GM21381 (cell line): ENCODE measurements at regions not wholly inside any gene's neighbourhood (a gene's known extent, or its start where the extent isn't known, plus 50 kb on each side); places are given as distances from the start of the nearest gene placed in this dataset.

ENCODE experiments used
- ATAC-seq: cut with Tn5 transposase; IDR thresholded peaks from one replicate; pipeline ENCODE4 v1.9.1; 2021; ENCODE audit warnings: mild to moderate bottlenecking, moderate library complexity; ENCODE audit not compliant: unreplicated experiment

DNA sequence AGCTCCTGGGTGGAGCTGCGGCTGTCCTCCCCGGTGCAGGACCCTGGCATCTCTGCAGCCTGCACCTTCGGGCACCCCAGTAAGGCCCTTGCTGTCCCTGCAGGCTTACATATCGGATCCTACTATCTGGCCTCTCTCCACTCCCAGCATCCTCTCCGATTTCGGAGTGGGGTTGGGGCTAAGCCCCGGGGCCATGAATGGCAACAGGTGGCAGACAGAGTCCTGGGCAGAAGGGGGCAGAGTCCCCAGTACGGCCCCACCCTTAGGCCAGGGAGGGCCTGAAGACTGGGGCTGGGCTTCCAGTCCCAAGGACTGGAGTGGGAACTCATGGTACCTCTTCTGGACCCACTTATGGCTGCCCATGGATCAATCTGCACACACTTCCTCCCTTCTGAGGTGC, 180.4 kb upstream of the MC4R start:
- no peak for ATAC-seq

DNA sequence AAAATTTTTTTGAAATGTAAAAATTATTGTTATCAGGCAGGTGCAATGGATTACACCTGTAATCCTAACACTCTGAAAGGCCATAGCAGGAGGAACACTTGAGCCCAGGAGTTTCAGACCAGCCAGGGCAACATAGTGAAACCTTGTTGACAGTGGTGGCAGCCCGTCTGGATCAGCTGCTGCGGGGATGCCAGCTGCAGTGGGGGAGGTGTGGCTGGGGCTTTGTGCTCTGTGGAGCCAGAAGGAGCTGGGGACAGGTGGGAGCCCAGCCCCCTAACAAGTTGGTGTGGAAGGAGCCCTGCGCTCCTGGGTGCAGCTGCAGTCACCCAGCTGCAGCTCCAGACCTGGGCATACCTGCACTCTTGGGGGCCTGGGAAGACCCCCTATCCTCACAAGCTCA, 182.4 kb upstream of the MC4R start:
- no peak for ATAC-seq

DNA sequence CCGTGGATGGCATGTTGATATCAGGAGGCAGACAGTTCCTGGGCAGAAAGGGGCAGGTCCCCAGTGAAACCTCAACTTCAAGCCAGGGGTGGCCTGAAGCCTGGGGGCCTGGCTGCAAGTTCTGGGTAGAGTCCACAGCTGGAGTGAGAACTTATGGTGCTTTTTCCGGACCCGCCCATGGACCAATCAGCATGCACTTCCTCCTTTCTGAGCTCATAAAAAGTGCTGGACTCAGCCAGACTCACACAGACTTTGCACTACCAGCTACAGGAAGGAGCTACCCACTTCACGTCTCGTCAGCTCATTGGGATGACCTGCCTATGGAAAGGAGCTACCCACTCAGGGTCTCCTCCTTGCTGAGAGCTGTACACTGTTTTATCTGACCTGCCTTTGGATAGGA, 183.1 kb upstream of the MC4R start:
- ATAC-seq = no peak

DNA sequence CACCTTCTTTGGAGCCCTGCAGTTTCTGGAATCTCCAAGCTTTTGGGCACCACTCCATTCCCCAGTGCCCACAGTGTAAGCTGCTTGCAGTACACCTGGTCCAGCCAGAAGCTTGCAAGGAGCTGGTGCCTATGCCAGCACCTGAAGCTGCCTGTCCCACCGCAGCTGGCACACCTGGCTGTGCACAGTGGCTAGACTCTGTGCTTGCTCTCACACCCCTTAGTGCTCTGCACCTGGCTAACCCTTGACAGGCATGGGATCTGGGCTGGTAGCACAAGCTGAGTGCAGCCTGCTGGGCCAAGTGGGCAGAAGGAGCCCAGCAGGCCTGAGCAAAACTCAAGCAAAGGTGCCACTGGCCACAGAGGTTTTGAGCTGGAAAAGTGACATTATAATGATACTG, 183.8 kb upstream of the MC4R start:
- no peak for ATAC-seq

DNA sequence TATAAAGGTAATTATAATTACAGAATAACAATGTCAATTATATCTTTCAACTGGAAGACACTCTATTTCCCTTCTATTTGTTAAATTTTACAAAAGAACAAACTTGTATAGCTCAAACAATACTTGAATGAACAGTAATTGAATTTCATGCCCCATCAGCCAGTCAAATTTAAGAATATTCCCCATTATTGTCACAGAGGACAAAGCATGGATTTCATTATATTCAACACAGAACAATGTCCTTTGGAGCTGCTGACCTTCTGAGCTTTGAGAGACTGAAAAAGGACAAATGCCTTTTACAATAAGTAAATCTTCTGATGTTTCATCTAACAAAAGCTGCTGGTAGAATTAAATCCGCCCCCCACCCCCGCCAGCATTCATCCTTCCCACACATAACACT, 187.5 kb upstream of the MC4R start:
- no peak for ATAC-seq

DNA sequence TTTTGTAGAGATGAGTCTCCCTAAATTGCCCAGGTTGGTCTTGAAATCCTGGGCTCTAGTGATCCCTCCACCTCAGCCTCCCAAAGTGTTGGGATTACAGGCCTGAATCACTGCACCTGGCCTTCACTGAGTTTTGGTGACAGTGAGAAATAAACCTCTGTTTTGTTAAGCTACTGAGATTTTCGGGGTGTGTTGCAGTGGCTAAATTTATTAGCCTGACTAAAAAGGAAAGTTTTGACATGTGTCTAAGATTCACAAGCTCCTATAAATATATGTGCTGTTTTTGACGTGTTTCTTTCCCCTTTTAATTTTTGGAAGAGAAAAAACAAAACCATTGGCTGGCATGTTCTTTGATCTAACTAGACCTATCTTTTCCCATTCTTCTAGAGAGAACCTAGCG, 190.5 kb upstream of the MC4R start:
- no peak for ATAC-seq

DNA sequence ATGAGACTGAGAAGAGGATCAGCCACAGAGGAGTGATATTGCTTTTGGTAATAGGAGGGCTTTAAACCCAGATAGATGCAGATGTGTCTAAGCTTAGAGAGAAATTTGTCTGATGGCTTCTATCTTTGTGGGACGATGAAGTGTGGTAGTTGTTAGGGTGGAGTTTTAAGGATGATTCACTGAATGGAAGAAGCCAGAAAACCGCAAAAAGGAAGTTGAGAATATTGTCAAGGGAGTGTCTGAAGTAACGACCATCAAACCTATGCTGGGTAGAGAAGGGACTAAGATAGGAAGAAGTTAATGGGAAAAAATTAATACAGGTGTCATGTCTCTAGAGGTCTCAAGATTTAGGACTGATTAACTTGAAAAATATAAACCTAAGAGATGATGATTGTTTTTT, 195.6 kb upstream of the MC4R start:
- ATAC-seq = no peak

DNA sequence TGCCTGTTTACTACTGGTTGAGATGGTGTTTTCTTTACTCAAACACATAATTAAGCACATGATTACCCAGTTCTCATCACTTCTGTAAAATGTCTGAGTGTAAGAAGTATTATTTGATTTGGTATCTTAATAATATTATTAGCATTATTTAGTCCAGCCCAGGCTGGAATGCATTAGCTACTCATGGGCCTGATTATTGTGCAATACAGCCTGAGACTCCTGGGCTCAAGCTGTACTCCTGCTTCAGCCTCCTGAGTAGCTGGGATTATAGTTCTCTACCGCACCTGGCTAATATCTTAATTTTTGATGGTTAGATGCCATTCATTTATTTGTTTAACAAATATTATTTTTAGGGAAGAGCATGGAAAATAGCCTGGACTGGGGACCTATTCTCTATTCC, 197.6 kb upstream of the MC4R start:
- ATAC-seq = no peak

DNA sequence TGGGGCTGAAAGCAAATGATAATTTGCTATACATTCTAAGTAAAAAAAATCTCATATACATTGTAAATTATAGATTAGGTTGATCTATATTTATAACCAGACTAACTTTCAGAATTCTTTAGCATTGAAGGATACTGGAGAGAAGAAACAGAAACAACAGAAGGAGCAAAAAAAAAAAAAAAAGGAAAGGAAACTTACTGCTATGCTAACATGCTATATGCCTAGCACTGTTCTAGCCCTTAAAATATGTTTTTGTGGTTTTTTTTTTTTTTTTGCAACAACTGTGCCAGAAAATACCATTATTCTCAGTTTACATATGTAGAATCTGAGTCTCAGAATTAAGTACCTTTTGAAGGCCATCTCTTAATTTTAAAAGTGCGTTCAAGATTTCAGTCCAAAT, 204.9 kb upstream of the MC4R start:
- no peak for ATAC-seq

DNA sequence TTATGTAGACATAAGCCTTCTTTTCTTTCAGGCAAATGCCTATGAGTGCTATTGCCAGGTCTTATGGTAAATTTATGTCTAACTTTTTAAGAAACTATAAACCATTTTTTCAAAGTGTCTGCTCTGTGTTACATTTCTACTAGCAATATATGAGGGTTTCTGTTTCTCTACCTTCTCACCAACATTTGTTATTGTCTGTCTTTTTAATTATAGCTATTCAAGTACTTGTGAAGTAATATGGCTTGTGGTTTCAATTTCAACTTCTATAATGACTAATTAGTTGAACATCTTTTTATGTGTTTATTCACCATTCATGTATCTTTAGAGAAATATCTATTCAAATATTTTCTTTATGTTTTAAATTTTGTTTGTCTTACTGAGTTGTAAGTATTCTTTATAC, 213.1 kb upstream of the MC4R start:
- ATAC-seq = no peak

DNA sequence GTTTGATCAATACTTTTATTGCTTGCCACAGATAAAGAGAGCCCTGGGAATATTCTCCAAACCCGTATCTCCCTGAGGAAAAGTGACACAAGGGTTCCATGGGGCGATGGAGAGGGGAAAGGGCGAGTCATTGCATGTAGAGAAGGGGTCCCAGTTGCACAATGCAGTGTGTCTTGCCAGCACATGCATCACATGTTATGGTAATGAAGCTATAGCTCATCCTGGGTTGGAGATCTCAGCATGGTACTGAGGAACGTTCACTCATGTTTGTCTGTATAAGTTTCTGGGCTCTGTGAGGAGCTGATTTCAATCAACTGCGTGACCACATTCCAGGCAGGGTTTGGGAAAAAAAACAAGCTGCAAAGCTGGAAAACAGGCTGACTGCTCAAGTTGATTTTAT, 220.7 kb upstream of the MC4R start:
- ATAC-seq = no peak

DNA sequence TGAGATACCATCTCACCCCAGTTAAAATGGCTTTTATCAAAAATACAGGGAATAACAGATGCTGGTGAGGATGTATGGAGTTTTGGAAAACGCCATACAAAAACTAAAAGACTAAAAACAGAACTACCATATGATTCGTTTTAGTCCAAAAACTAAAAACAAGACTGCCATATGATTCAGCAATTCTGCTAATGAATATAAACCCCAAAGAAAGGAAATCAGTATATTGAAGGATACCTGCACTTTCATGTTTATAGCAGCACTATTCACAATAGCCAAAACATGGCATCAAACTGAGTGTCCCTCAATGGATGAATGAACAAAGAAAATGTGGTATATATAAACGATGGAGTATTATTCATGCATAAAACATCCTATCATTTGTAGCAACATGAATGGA, 224.4 kb upstream of the MC4R start:
- ATAC-seq = no peak

DNA sequence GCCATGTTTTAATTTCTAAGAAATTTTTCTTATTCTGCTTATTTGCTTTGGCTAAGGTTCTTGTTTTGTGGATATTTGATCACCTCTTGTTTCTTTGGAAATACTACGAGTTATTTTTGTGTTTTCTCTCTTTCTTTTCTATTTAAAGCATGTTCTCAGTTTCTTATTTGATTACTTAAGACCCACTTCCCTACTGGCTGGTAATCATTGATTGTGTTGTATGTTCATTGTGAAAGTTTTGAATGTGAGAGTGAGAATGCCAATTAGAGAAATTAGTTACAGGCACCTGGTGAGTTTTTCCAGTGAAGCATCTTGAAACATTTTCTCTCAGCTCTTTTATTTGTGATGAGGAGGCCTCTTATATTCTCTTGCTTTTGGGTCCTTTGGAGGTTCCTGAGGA, 226.7 kb upstream of the MC4R start:
- peak; percentile 93 for ATAC-seq

DNA sequence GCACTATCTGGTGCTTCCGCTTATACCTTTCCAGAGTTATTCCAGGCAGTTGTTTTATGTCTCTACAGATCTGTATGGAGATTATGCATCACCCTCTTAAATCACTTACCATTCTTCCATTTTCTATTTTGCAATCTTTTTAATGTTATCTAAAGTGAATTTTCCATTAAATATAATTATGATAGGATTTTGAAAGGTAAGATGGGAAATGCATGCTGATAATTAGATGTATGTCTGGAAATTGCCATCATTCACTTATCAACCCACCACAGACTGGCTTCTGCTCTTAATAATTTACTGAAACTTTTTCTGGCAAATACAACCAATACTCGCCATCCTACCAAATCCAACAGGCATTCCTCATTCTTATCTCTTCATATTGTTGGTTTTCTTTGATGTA, 227.4 kb upstream of the MC4R start:
- ATAC-seq = no peak

DNA sequence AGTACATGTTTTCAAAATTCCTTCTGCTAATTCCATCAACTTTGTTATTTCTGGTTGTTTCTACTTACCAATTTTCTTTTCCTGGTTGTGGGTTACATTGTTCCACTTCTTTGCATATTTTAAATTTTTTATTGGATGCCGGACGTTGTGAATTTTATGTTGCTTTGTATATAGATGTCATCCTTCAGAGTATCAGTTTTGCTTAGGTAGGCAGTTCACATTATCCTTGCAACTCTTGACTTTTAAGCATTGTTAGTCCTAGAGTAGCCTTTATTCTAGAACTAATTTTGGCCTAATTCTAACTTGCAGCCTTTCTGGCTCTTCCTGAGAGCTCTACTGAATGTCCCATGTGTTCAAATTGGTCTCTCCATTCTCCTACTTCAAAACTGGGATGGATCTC, 228.7 kb upstream of the MC4R start:
- ATAC-seq = no peak

DNA sequence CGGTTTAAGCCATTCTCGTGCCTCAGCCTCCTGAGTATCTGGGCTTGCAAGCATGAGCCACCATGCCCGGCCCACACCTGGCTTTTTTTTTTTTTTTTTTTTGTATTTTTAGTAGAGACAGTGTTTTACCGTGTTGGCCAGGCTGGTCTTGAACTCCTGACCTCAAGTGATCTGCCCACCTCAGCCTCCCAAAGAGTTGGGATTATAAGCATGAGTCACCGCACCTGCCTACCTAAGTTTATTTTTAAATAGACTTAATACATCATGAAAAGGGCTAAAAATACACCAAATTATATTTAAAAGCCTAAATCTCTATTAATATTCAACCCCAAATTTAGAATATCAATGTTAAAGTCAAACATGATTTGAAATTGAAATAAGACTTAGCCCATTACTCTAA, 250.8 kb upstream of the MC4R start:
- no peak for ATAC-seq

DNA sequence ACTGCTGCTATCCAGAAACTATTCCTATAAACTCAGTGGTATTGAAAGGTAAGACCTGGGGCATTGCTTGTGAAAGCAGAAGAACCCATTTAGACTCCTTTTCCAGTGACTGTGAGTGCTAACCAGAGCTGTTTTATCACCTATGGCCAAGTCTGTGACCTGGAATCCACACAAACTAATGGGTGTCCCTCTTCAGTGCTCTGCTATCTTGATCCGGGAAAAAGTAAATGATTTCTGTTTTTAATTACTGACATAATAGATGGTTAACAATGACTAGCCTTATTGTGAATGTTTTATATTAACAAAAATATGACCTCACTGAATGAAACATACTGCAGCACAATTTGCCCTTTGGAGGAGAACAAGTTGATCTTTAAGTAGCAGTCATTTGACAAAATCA, 251.6 kb upstream of the MC4R start:
- no peak for ATAC-seq

DNA sequence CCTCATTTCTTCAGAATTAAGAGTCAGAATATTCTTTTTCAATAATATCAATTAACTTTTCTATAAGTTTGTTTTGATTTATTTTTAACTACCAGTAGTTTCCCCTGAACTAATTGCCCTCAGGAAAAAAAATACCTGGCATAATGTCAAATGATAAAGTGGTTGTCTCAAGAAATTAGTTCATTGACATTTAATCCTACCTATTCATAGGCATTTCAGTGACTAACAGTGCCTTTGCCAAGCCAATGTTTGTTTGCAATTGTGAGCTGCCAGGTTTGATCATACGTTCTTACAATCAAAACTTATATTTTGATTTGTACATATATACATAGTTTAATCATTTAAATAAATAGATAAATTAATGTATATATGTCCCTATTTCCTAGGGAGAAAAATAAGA, 267.3 kb upstream of the MC4R start:
- no peak for ATAC-seq

DNA sequence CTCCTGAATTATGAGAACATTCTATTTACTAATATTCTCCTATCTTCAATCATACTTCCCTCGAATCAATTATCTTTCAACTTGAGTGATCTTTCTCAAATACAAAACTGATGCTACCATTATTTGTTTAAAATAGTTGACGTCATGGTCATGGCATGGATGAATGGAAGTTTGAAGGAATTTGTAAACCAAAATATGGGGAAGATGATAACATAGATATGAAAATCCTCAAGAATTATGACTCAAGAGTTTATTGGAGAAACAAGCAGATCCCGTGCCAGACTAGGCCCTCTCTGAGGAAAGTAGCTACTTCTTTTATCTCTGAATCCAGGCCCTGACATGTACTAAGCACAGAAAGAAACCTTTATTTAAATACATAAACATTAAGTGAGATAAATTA, 270.4 kb upstream of the MC4R start:
- ATAC-seq = no peak

DNA sequence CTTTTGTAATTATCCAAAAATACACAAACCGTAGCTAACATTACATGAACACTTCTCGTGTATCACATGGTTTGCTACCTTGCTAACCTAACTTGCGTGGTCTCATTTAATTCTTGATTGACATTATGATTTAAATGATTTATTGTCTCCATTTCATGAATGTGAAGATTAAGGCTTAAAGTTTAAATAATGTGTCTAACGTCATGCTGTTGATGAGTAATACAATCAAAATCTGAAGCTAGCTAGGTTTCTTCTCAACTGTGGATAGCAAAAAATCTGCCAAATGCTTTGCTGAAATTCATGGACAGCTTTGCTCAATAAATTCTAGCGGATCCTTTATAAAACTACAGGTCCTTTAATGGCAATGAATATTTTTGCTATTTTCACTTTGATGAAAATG, 274.1 kb upstream of the MC4R start:
- no peak for ATAC-seq

DNA sequence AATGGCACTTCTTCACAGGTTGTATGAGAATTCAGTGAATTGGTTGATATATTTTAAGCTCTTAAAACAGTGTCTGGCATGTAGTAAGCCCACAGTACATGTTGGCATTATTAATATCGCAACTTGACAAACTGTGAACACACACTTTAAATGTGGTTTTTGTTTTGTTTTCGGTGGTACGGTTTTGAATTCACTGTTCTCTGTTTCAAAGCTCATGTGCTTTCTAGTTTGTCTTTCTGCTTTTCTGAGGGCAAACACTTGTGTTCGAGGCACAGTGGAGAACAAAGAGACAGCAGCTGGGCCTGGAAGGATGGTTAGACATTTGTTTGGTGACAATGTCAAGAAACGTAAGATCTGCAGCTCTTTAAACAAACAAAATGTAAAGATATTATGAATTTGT, 276.5 kb upstream of the MC4R start:
- peak; percentile 94 for ATAC-seq

DNA sequence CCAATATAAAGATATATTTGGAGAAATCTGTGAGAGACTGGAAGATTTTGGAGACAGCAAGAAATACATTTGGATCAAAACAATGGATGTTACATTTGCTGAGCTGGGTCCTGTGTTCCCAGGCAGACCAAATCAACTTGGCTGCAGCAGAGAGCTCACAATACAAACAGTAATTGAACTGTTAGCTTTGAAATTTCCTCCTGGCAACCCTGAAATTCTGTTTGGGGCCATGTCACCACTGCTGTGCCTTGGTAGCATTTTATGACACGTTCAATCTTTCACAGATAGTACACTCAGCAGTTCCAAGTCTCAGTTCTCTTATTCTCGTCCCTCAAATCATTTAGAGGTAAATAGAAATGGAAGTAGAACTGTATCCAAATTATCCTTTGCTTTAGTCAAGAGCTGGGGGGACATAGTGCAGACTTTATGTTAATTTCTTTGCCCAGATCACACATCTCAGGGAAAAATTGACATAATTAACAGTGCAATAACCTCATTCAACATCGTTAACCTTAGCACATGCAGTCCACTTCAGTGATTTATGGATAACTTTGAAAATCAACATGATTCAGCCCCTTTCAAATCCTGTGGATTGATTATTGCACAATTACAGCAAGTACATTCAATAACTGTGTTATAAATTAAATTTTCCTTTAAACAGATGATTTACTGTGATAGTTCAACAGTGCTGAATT, 277.4 kb upstream of the MC4R start:
- no peak for ATAC-seq

DNA sequence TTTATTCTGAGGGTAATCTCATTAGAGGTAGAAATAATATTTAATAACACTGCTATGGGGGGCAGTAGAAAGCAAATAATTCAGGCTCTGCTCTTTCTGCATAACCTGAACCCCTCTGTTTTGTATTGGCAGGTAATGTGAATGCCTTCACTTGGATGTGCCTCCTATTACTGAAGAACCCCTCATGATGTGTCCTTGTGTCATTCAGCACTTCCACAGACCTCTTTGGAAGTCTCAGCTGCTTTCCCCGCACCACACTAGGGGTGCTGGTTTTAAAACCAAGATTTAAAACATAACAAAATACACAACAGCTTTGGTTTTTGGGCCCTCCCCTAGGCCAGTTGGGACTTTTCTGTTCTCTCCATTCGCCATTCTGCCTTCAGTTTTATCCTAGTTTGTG, 281.7 kb upstream of the MC4R start:
- ATAC-seq = no peak

DNA sequence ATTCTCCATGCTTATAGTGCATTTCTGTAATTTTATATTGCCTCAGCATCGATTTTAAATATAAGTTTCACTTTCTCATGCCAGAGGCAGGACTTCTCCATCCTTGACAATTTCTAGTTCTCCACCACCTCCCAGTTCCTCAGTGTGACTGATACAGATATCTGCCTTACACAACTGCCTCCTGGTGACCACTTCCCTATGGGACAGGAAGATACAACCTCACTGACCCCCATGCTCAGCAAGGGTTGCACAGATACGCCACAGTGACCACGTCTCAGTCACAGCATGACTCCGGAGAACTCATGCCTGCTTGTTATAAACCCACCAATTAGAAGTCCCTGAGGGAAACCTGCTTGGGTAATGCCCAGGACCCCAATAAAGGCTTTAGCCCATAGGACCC, 284.0 kb upstream of the MC4R start:
- no peak for ATAC-seq
